GM21723 (cell line): ENCODE measurements at regions not wholly inside any gene's neighbourhood (a gene's known extent, or its start where the extent isn't known, plus 50 kb on each side); places are given as distances from the start of the nearest gene placed in this dataset.
"Not testable (repeated sequence)": the region's sequence is repeated elsewhere in the genome, so short reads cannot be mapped to it uniquely, and the experiment has no call there.

Experiments
- ATAC-seq: cut with Tn5 transposase; IDR thresholded peaks from one replicate; pipeline ENCODE4 v1.9.1; 2021; ENCODE audit warnings: mild to moderate bottlenecking, moderate library complexity; ENCODE audit not compliant: unreplicated experiment

- ATAC-seq = no peak
These were observed 58.9 kb downstream of the OR5AK2 start for GRCh38 chr11:57047610-57048009.

DNA sequence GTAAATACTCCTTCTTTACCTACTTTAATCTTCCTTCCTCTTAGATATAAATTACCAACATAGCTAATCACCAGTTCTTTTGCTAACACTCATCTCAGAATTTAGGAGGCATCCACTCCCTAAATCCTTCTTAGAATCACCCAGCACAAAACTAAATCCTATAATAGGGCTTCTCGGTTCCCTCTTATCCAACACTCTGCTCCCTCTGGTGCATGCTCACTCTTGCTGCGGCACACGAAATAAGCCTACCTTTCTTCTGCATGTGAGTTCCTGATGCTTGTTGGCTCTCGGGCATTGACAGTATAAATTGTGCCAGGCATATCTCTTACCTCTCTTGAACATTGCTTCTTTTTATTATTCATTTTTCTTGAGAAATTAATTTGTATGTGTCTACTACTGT, 61.0 kb downstream of the OR5AK2 start:
- ATAC-seq = no peak

GRCh38 chr11:57054817-57055216, 66.1 kb downstream of the OR5AK2 start:
- no peak for ATAC-seq

DNA sequence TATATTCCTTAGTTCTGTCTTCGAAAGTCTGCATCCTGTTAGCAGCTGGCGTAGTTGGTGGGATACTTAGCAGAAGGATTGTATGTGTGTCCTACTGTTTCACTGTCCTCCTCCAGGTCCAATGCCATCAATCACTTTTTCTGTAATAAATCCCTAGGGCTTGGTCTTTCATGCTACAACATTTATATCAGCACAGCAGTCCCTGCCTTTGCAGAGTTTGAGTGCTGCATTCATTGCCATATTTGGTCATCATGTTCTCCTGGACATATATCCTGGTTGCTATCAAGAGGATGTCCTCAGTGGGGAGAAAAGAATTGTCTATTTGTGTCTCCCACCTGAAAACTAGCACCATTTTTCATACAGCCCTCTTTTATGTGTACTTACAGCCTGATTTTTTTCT, 67.0 kb downstream of the OR5AK2 start:
- ATAC-seq = no peak

DNA sequence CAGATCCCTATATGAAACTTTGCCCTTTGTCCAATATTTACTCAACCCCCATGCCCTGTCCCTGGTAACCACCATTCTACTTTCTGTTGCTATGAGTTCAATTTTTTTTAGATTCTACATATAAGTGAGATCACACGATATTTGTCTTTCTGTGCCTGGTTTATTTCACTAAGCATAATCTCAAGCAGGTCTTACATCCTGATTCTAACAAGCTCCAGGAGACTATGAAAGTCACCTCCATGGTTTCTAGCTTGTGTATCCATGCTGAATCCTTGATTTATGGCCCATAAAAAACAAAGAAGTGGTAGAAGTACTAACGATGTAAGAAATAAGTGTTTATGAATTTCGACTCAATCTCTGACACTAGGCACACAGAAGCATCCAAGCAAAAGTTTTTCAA, 68.0 kb downstream of the OR5AK2 start:
- no peak for ATAC-seq

DNA sequence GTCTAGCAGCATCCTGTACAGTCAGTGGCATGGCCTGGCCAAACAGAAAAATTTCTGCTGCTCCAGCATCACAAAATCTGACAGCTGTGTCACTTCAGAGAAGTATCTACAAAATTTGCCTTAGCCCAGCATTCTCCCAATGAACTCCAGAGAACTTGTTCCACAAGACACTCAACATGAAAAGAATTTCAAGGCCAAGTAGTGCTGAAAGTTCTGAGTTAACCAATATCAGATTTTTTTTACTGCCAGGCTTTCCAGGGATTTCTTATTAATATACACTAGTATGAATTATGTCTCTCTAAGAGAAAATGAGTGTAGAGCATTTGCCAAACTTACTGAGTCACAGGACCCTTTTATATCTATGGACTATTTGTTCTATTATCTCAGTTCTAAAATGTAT, 68.8 kb downstream of the OR5AK2 start:
- ATAC-seq = no peak

DNA sequence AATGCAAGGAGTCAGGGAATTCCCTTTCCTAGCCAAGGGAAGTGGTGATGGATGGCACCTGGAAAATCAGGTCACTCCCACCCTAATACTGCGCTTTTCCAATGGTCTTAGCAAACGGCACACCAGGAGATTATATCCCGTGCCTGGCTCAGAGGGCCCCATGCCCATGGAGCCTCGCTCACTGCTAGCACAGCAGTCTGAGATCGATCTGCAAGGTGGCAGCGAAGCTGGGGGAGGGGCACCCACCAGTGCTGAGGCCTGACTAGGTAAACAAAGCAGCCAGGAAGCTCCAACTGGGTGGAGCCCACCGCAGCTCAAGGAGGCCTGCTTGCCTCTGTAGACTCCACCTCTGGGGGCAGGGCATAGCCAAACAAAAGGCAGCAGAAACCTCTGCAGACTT, 74.2 kb downstream of the OR5AK2 start:
- ATAC-seq = not testable (repeated sequence)

- no peak for ATAC-seq
These were observed 81.2 kb downstream of the OR5AK2 start for GRCh38 chr11:57069942-57070341.

DNA sequence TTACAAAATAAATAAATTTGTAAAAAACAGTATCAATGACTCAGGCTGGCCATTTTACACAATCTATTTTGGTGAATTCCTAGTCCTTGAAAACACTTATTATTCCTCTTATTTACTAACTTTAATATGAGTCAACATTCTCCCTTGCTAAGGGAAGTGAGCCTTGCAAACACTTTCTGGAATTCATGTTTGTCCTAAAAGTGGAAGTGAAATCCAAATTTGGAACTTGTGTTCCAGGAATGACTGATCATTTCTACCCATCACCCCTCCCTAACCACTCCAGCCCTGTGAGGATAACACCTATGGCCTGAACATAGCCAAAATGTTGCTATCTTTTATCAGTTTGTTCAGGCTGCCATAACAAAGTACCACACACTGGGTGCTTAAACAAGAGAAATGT, 83.1 kb downstream of the OR5AK2 start:
- no peak for ATAC-seq

DNA sequence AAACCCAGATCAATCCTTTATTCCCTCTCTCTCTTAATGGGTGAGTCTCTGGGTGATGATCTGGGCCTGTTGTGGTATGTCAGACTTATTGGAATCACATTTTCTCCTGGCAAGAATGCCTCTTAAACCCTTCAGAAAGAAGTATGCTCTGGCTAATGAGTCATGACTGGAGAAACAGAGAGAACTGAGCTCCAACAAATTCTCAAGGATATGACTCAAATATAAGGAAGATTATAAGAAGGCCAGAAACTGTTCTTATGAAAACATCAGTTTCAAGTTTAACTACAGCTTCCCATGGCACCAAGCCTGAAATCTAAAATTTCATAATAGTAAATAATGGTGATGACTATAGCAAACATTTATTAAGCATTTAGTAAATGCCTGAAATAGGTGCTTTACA, 83.9 kb downstream of the OR5AK2 start:
- ATAC-seq = no peak

DNA sequence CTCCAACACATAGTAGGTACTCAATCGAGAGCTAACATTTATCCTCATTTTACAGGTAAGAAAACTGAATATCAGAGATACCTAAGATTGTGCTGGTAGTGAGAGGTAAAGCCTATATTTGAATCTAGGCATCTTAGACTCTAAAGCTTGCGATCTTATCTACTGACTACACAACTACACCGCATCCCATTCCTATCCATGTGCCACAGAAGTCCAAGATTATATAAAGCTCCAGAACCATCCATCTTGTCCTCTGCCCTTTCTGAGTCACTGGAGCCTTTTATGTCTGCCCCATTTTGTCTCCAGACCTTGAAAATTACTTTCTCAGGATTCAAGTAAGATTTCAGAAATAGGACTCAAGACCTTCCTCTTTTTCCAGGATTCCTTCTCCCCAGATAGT, 84.4 kb downstream of the OR5AK2 start:
- ATAC-seq = no peak

GRCh38 chr11:57081356-57081755, 92.6 kb downstream of the OR5AK2 start:
- ATAC-seq = no peak

- no peak for ATAC-seq
These were observed 93.4 kb downstream of the OR5AK2 start for GRCh38 chr11:57082125-57082524.

DNA sequence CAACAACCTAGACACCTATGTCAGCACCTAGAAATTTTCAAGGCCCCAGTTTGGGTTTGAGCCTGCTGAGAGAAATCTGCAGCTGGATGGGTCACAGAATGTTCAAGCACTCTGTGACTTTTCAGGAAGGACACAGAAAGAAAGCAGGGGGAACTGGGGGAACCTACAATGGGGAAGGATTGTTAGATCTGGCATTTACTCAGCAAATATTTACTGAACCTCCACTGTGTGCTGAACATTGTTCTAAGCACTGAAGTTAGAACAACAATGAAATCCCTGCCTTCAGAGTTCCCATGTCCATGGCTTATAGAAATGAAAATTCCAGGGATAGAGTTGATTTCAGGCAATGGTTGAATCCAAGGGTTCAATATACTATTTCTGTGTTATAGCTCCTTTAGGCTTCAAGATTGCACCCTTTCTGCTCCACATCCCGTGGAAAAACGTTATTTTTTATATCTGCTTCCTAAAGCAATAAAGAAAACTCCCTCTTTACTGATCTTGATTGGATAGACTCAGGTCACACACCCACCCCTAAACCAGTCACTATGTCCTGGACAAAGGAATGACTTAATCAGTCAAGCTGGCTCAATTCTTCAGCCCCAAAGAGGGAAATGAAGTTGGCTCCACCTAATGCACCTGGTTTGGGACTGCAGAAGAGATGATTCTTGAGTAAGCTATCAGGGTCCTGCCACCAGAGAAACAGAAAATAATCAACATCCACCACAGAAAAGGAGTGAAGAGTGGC, 95.1 kb downstream of the OR5AK2 start:
- no peak for ATAC-seq

GRCh38 chr11:57085611-57086010, 96.1 kb upstream of the LRRC55 start:
- ATAC-seq = no peak

GRCh38 chr11:57087991-57088390, 93.8 kb upstream of the LRRC55 start:
- no peak for ATAC-seq

DNA sequence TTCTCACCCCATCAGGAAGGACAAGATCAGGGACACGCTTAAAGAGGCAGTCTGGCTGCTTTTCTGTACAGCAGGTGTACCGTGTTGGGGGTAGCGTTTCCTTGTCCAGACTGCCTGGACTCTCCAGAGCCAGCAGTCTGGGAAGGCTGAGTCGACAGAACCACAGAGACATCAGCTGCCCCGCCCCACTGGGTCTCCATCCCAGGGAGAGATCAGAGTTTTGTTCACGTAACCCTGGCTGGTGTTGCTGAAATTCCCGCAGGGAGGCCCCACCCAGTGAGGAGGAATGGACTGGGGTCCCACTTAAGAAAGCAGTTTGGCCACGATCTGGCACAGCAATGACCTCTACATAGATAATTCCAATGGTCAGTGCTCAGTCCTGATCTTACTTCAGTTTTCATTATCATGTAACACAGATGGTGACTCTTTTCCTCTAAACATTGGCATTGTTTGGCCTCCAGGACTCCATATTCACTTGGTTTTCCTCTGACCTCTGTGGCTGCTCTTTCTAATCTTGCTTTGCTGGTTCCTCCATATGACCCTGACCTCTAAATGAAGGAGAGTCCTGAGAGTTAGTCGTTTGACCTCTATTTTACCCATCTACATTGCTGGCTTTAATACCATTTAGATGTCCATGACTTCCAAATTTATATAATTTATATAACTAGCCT, 89.6 kb upstream of the LRRC55 start:
- ATAC-seq = no peak

- no peak for ATAC-seq
These were observed 87.4 kb upstream of the LRRC55 start for GRCh38 chr11:57094181-57094935.

DNA sequence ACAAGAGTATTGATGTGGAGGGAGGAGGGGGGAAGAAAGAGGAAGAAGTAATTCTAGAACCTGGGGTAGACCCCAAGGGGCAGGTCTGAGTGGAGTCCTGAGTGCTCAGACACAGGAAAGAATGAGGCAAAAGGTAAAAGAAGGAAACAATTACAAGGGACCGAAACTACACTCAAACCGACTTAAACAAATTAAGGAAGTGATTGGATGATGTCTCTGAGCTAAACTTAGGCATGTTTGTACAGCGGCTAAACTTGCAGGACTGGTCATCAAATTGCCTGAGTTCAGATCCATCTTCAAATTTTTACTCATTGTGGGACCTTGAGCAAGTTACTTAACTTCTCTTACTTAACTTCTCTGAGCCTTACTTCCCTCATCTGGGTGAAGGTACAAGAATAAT, 86.3 kb upstream of the LRRC55 start:
- ATAC-seq = no peak

DNA sequence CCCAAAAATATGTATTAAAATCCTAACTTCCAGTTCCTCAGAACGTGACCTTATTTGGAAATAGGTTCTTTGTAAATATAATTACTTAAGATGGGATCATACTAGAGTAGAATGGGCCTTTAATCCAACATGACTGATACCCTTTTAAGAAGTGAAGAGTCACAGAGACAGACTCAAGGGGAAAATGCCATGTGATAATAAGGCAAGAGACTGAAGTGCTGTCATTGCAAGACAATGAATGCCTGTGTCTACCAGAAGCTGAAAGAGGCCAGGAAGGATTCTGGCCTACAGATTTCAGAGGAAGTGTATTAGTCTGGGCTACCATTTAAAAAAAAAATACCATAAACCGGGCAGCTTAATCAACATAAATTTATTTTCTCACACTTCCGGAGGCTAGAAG, 85.9 kb upstream of the LRRC55 start:
- no peak for ATAC-seq

- ATAC-seq = no peak
These were observed 84.6 kb upstream of the LRRC55 start for GRCh38 chr11:57097149-57097548.

- ATAC-seq = no peak
These were observed 83.6 kb upstream of the LRRC55 start for GRCh38 chr11:57098191-57098590.
